ENCODE measurements at regions not wholly inside any gene's neighbourhood (a gene's known extent, or its start where the extent isn't known, plus 50 kb on each side); places are given as distances from the start of the nearest gene placed in this dataset.

DNA sequence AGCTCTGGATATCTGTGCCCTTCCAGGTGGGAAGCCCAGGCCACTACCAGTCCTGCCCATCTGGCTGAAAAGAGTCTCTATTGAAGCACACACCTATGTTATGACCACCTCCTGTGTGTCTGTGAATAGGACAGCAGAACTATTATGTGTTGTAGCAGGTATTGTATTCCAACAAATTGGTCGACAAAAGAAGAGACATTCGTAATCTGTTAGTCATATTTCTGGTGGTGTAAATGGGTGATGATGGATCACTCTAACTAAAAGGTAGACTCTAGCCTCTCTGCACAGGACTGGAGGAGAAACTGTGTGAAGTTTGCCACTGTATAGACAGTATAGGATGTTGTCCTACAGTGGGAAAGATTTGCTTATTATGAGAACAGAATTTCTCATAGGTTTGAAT lies 416.1 kb downstream of the TMEM38B start:
- no peaks in the 10 kb centered on the region for H3K27me3 ChIP-seq

DNA sequence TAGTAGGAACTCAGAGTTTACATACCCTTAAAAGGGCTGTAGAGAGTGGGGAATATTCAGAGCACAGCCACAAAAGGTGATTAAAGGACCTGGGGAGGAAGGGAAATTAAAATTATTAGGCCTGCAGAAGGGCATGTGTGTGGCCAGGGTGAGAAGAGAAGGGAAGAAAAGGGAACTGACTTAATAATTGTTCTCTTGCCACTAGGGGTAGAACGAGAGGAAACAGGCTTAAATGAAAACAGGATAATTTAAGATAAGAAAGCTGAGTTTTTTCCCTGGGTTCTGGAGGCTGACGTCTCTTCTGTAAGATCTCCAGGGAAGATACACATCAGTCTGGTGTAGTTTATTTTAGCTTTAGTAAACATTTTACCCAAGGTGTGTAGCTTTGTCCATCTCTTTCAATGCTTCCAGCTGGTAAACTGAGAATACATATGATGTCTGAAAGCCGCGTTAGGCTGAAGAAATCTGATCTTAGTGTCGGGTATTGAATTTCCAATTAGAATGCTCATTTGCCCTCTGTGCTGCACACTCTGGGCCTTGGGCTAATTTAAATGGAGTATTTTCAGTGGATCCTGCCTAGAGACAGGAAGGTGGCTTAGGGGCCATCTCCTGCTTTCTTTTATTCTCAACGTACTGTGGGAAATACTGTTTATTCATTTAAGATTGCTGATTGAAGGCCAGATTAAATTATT lies 416.8 kb downstream of the TMEM38B start:
- no peak overlapping the region for H3K27ac ChIP-seq
- TF ChIP-seq, protein P1, sequence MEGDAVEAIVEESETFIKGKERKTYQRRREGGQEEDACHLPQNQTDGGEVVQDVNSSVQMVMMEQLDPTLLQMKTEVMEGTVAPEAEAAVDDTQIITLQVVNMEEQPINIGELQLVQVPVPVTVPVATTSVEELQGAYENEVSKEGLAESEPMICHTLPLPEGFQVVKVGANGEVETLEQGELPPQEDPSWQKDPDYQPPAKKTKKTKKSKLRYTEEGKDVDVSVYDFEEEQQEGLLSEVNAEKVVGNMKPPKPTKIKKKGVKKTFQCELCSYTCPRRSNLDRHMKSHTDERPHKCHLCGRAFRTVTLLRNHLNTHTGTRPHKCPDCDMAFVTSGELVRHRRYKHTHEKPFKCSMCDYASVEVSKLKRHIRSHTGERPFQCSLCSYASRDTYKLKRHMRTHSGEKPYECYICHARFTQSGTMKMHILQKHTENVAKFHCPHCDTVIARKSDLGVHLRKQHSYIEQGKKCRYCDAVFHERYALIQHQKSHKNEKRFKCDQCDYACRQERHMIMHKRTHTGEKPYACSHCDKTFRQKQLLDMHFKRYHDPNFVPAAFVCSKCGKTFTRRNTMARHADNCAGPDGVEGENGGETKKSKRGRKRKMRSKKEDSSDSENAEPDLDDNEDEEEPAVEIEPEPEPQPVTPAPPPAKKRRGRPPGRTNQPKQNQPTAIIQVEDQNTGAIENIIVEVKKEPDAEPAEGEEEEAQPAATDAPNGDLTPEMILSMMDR (IDR thresholded peaks at IDR 0.05): no peak
- no peak for DNase-seq (ENCODE audit: low spot score in 2 of 2)
- no peaks in the 10 kb centered on the region for H3K36me3 ChIP-seq
- no peaks in the 10 kb centered on the region for H3K4me1 ChIP-seq
- no peaks in the 10 kb centered on the region for H3K27me3 ChIP-seq
- no peak overlapping the region for H3K4me3 ChIP-seq
- 52 to 57% methylated on average over 6 of the region's 6 CpGs for WGBS, 2 donors
- no peaks in the 10 kb centered on the region for H3K9me3 ChIP-seq

More for the DNA sequence above, 416.1 kb downstream of the TMEM38B start:
- TF ChIP-seq EP300 (IDR thresholded peaks at IDR 0.05) (no peak), POLR2A (IDR thresholded peaks at IDR 0.05) (no peak)
- TF ChIP-seq, protein P1 (IDR thresholded peaks at IDR 0.05): no peak
- 91 to 97% methylated on average over 2 of the region's 2 CpGs for WGBS, 2 donors
- H3K36me3 ChIP-seq: no peaks in the 10 kb centered on the region
- DNase-seq (ENCODE audit: low spot score in 2 of 2): no peak
- H3K9me3 ChIP-seq: no peaks in the 10 kb centered on the region
- no peak overlapping the region for H3K27ac ChIP-seq
- H3K4me3 ChIP-seq: no peak overlapping the region
- H3K4me1 ChIP-seq: no peaks in the 10 kb centered on the region

- TF ChIP-seq, protein P1 (IDR thresholded peaks at IDR 0.05): no peak
- TF ChIP-seq EP300 (IDR thresholded peaks at IDR 0.05) (no peak), POLR2A (IDR thresholded peaks at IDR 0.05) (no peak)
- no peaks in the 10 kb centered on the region for H3K36me3 ChIP-seq
- H3K27me3 ChIP-seq: no peaks in the 10 kb centered on the region
- no peaks in the 10 kb centered on the region for H3K4me1 ChIP-seq
- H3K27ac ChIP-seq: no peak overlapping the region
- DNase-seq (ENCODE audit: low spot score in 2 of 2): no peak
- no peaks in the 10 kb centered on the region for H3K9me3 ChIP-seq
- WGBS, 2 donors: 88 to 96% methylated on average over 5 of the region's 5 CpGs
- no peak overlapping the region for H3K4me3 ChIP-seq
Observed at GRCh38 chr9:106112935-106113334, 418.6 kb downstream of the TMEM38B start.

- DNase-seq (ENCODE audit: low spot score in 2 of 2): no peak
- TF ChIP-seq POLR2A (IDR thresholded peaks at IDR 0.05) (no peak), EP300 (IDR thresholded peaks at IDR 0.05) (no peak)
- TF ChIP-seq, protein P1 (IDR thresholded peaks at IDR 0.05): no peak
- no peak overlapping the region for H3K4me3 ChIP-seq
- H3K36me3 ChIP-seq: no peaks in the 10 kb centered on the region
- no peaks in the 10 kb centered on the region for H3K4me1 ChIP-seq
- no peak overlapping the region for H3K27ac ChIP-seq
- 55 to 61% methylated on average over 3 of the region's 3 CpGs for WGBS, 2 donors
- H3K27me3 ChIP-seq: no peaks in the 10 kb centered on the region
- no peaks in the 10 kb centered on the region for H3K9me3 ChIP-seq
Observed at GRCh38 chr9:106119176-106119575, 424.8 kb downstream of the TMEM38B start.

GRCh38 chr9:106120071-106120470 lies 425.7 kb downstream of the TMEM38B start:
- TF ChIP-seq EP300 (IDR thresholded peaks at IDR 0.05) (no peak), POLR2A (IDR thresholded peaks at IDR 0.05) (no peak)
- TF ChIP-seq, protein P1 (IDR thresholded peaks at IDR 0.05): no peak
- no peaks in the 10 kb centered on the region for H3K4me1 ChIP-seq
- DNase-seq (ENCODE audit: low spot score in 2 of 2): no peak
- peaks cover 0 to under 1% (median 0%) of the 10 kb centered on the region in 4 donors for H3K9me3 ChIP-seq
- H3K4me3 ChIP-seq: no peak overlapping the region
- H3K27ac ChIP-seq: no peak overlapping the region
- WGBS, 2 donors: 67 to 68% methylated on average over 10 of the region's 10 CpGs
- no peaks in the 10 kb centered on the region for H3K27me3 ChIP-seq
- H3K36me3 ChIP-seq: no peaks in the 10 kb centered on the region
